K562 (cell line): ENCODE measurements at regions not wholly inside any gene's neighbourhood (a gene's known extent, or its start where the extent isn't known, plus 50 kb on each side); places are given as distances from the start of the nearest gene placed in this dataset.

Experiments used
- HNRNPL ChIP-seq: fragments of 200-400 bp; formaldehyde crosslinking; IDR thresholded peaks from 2 replicates; pipeline ENCODE4 v1.6.1; 2017; ENCODE audit warnings: low read depth, mild to moderate bottlenecking, low read length
- LEF1 ChIP-seq: fragments of 450-650 bp; IDR thresholded peaks from 2 replicates; pipeline ENCODE4 v1.6.1; 2016; ENCODE audit warnings: mild to moderate bottlenecking
- TBP ChIP-seq: optimal IDR thresholded peaks from 2 replicates; pipeline ENCODE3; 2011; ENCODE audit warnings: low read depth, low read length, improper control_type of control experiment
- TF ChIP-seq, protein P1 (sequence below), 3 experiments: IDR thresholded peaks in 2 of 3; conservative IDR thresholded peaks in 1 of 3; 2 replicates each; pipeline ENCODE4 v1.5.1; 2011 to 2012; ENCODE audit warnings: low read length in 3 of 3, mild to moderate bottlenecking in 3 of 3, control low read depth in 2 of 3, improper control_type of control experiment in 1 of 3, inconsistent platforms in 1 of 3, low read depth in 1 of 3, mixed read lengths in 1 of 3, moderate library complexity in 1 of 3; ENCODE audit not compliant: insufficient read depth in 2 of 3

DNA sequence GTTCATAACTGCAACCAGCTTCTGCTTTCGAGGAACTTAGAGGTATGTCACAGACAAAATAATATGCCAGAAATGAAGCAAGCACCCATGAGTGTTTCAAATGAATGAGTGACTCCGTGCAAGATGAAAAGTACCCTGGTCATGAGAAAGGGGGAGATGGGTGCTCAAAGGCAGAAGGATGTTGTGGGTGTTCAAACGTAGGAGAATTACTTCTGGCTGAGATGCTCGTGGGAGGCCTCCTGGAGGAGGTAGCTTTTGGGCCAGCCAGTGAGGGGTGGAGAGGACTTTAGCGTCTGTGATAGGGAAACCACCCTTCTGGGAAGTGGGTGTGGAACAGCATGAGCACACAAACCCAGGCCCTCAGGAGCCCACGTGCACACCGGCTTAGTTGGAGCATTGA lies 113.8 kb downstream of the SYF2 start:
- TF ChIP-seq, protein P1, sequence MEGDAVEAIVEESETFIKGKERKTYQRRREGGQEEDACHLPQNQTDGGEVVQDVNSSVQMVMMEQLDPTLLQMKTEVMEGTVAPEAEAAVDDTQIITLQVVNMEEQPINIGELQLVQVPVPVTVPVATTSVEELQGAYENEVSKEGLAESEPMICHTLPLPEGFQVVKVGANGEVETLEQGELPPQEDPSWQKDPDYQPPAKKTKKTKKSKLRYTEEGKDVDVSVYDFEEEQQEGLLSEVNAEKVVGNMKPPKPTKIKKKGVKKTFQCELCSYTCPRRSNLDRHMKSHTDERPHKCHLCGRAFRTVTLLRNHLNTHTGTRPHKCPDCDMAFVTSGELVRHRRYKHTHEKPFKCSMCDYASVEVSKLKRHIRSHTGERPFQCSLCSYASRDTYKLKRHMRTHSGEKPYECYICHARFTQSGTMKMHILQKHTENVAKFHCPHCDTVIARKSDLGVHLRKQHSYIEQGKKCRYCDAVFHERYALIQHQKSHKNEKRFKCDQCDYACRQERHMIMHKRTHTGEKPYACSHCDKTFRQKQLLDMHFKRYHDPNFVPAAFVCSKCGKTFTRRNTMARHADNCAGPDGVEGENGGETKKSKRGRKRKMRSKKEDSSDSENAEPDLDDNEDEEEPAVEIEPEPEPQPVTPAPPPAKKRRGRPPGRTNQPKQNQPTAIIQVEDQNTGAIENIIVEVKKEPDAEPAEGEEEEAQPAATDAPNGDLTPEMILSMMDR (IDR thresholded peaks at IDR 0.05 in 2 of 3, conservative IDR thresholded peaks at IDR 0.05 in 1 of 3; ENCODE audit: insufficient read depth in 2 of 3, low read depth in 1 of 3, low read length in 3 of 3), result no peak
- TF ChIP-seq HNRNPL (no peak), TBP (no peak), LEF1 (no peak)
